ENCODE measurements at regions not wholly inside any gene's neighbourhood (a gene's known extent, or its start where the extent isn't known, plus 50 kb on each side); places are given as distances from the start of the nearest gene placed in this dataset.

GRCh38 chr22:49373289-49373666 lies 454.4 kb downstream of the BRD1 start:
- no peaks in the 10 kb centered on the region for H3K9me3 ChIP-seq (ENCODE audit: insufficient read depth, low read depth, low read length)
- no peaks in the 10 kb centered on the region for H4K20me1 ChIP-seq (ENCODE audit: insufficient read depth, low read length, poor library complexity, severe bottlenecking)
- H3K4me3 ChIP-seq (ENCODE audit: low read length, poor library complexity, severe bottlenecking), result no peak overlapping the region
- H3F3A ChIP-seq (ENCODE audit: low read depth), result no peaks in the 10 kb centered on the region
- no peaks in the 10 kb centered on the region for H3K4me1 ChIP-seq (ENCODE audit: insufficient read depth, low read length, poor library complexity, severe bottlenecking)
- H3K4me2 ChIP-seq (ENCODE audit: low read depth, low read length, poor library complexity, severe bottlenecking), result no peak overlapping the region
- H2AFZ ChIP-seq (ENCODE audit: low read length), result no peak overlapping the region
- H3K9me2 ChIP-seq (replicated peaks; ENCODE audit: low read depth, low read length), result no peaks in the 10 kb centered on the region
- no peaks in the 10 kb centered on the region for H3K79me2 ChIP-seq (ENCODE audit: insufficient read depth, low read length)
- H3K9ac ChIP-seq (ENCODE audit: low read depth, low read length, poor library complexity, severe bottlenecking), result no peak overlapping the region
- H3K36me3 ChIP-seq (ENCODE audit: insufficient read depth, low read length), result no peaks in the 10 kb centered on the region
- TF ChIP-seq EZH2phosphoT487 (IDR thresholded peaks at IDR 0.05; ENCODE audit: borderline replicate concordance) (no peak), CTCF (conservative IDR thresholded peaks at IDR 0.05; ENCODE audit: low read length) (no peak)
- H3K27me3 ChIP-seq (ENCODE audit: insufficient read depth, low read length, poor library complexity, severe bottlenecking), result no peaks in the 10 kb centered on the region

DNA sequence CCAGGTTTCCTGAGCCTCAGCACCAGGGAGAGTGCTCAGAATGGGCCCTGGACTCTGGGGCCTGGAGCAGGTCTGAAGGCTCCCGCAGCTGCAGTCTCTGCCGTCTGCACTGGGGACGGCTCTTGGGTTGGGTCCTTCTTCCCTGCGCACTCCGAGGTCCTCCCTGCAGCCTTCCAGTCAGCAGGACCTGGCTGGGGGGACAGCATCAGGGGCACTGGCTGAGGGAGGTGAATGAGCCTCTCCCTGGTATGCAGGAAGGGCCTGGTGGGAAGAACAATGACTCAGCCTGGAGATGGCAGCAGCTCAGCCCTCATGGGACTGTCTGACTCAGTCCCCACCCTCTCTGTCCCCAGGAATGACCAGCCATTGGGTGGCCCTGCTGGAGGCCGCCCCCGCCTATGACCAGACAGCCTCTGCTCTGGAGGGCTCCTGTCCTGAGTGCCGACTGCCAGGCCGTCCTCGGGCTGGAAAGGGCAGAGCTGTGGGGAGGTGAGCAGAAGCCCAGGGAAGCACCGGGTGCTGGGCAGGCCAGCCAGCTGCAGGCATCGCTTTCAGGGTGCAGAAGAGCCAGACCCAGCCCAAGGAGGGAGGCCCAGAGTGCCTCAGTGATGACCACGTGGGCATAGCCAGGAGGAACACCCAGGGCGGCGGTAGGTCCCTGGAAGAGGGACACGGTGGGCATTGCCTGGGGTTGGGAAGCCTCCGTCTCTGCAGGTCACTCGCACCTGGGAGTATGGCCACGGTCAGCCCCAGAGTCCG lies 455.0 kb downstream of the BRD1 start:
- no peak for TF ChIP-seq CTCF (conservative IDR thresholded peaks at IDR 0.05; ENCODE audit: low read length)
- TF ChIP-seq EZH2phosphoT487 (IDR thresholded peaks at IDR 0.05; ENCODE audit: borderline replicate concordance), result no peak

DNA sequence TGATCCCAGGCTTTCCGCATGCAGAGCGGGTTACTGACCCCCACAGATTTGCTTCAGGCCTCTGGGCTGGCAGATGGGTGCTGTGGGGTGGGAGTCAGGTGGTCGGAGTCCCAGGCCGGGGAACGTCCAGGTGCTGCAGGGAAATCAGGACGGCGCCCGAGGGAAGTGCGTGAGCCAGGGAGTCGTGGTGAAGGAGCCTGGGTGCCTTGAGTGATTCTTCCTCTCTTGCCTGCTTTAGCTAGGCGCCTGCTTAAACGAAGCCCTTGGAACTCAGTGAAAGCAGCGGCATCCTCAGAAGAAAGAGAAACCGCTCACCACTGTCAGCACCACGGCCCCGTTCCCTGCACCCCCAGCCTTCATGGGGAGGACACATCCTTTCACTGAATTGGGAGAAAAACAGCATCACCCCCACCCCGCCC lies 455.6 kb downstream of the BRD1 start:
- Histone ChIP-seq H3K4me2 (ENCODE audit: low read depth, low read length, poor library complexity, severe bottlenecking) (no peak overlapping the region), H3K9ac (ENCODE audit: low read depth, low read length, poor library complexity, severe bottlenecking) (no peak overlapping the region)

More for the DNA sequence above, 455.0 kb downstream of the BRD1 start:
- Histone ChIP-seq H2AFZ (ENCODE audit: low read length) (no peak overlapping the region), H3K79me2 (ENCODE audit: insufficient read depth, low read length) (no peaks in the 10 kb centered on the region), H3K9me3 (ENCODE audit: insufficient read depth, low read depth, low read length) (no peaks in the 10 kb centered on the region), H3K4me1 (ENCODE audit: insufficient read depth, low read length, poor library complexity, severe bottlenecking) (no peaks in the 10 kb centered on the region), H3K9ac (ENCODE audit: low read depth, low read length, poor library complexity, severe bottlenecking) (no peak overlapping the region), H3K4me3 (ENCODE audit: low read length, poor library complexity, severe bottlenecking) (no peak overlapping the region), H3K36me3 (ENCODE audit: insufficient read depth, low read length) (no peaks in the 10 kb centered on the region), H3K4me2 (ENCODE audit: low read depth, low read length, poor library complexity, severe bottlenecking) (no peak overlapping the region), H3F3A (ENCODE audit: low read depth) (no peaks in the 10 kb centered on the region), H3K27me3 (ENCODE audit: insufficient read depth, low read length, poor library complexity, severe bottlenecking) (no peaks in the 10 kb centered on the region), H3K9me2 (replicated peaks; ENCODE audit: low read depth, low read length) (no peaks in the 10 kb centered on the region), H4K20me1 (ENCODE audit: insufficient read depth, low read length, poor library complexity, severe bottlenecking) (no peaks in the 10 kb centered on the region)

More for the DNA sequence above, 455.6 kb downstream of the BRD1 start:
- no peaks in the 10 kb centered on the region for H3K79me2 ChIP-seq (ENCODE audit: insufficient read depth, low read length)
- no peaks in the 10 kb centered on the region for H3K9me3 ChIP-seq (ENCODE audit: insufficient read depth, low read depth, low read length)
- H2AFZ ChIP-seq (ENCODE audit: low read length), result no peak overlapping the region
- no peaks in the 10 kb centered on the region for H4K20me1 ChIP-seq (ENCODE audit: insufficient read depth, low read length, poor library complexity, severe bottlenecking)
- no peaks in the 10 kb centered on the region for H3K36me3 ChIP-seq (ENCODE audit: insufficient read depth, low read length)
- H3K4me3 ChIP-seq (ENCODE audit: low read length, poor library complexity, severe bottlenecking), result no peak overlapping the region
- no peaks in the 10 kb centered on the region for H3K4me1 ChIP-seq (ENCODE audit: insufficient read depth, low read length, poor library complexity, severe bottlenecking)
- H3K27me3 ChIP-seq (ENCODE audit: insufficient read depth, low read length, poor library complexity, severe bottlenecking), result no peaks in the 10 kb centered on the region
- H3K9me2 ChIP-seq (replicated peaks; ENCODE audit: low read depth, low read length), result no peaks in the 10 kb centered on the region
- no peaks in the 10 kb centered on the region for H3F3A ChIP-seq (ENCODE audit: low read depth)
- TF ChIP-seq EZH2phosphoT487 (IDR thresholded peaks at IDR 0.05; ENCODE audit: borderline replicate concordance) (no peak), CTCF (conservative IDR thresholded peaks at IDR 0.05; ENCODE audit: low read length) (no peak)
